KMS-11 (cell line): ENCODE measurements at regions not wholly inside any gene's neighbourhood (a gene's known extent, or its start where the extent isn't known, plus 50 kb on each side); places are given as distances from the start of the nearest gene placed in this dataset.

ENCODE experiments used
- H2AFZ ChIP-seq: fragments of 200-600 bp; sonication (generic); 2 replicates; pipeline ENCODE4 v1.6.1; 2016; ENCODE audit warnings: antibody characterized with exemption, mixed run types, low read depth
- H3K27ac ChIP-seq: fragments of 200-600 bp; sonication (generic); 2 replicates; pipeline ENCODE4 v1.6.1; 2016; ENCODE audit warnings: mild to moderate bottlenecking, mixed run types
- H3K27me3 ChIP-seq: fragments of 200-600 bp; sonication (generic); 2 replicates; pipeline ENCODE4 v1.6.1; 2017; ENCODE audit warnings: mild to moderate bottlenecking, low read depth, mixed run types, moderate library complexity; ENCODE audit not compliant: insufficient read depth
- H3K36me3 ChIP-seq: fragments of 200-600 bp; sonication (generic); 2 replicates; pipeline ENCODE4 v1.6.1; 2017; ENCODE audit warnings: mild to moderate bottlenecking, mixed run types; ENCODE audit not compliant: insufficient read depth
- H3K4me1 ChIP-seq: fragments of 200-600 bp; sonication (generic); 2 replicates; pipeline ENCODE4 v1.6.1; 2016; ENCODE audit warnings: mild to moderate bottlenecking, low read depth, mixed run types; ENCODE audit not compliant: poor library complexity, severe bottlenecking
- H3K4me2 ChIP-seq: fragments of 200-600 bp; sonication (generic); 2 replicates; pipeline ENCODE4 v1.7.0; 2016; ENCODE audit warnings: mild to moderate bottlenecking, mixed run types
- H3K4me3 ChIP-seq: fragments of 200-600 bp; sonication (generic); IDR thresholded peaks from 2 replicates; pipeline ENCODE4 v1.6.1; 2017; ENCODE audit warnings: low read depth, low read length, mixed read lengths; ENCODE audit not compliant: insufficient read depth
- H3K79me2 ChIP-seq: fragments of 200-600 bp; sonication (generic); 2 replicates; pipeline ENCODE4 v1.6.1; 2016; ENCODE audit warnings: low read depth, mixed run types; ENCODE audit not compliant: insufficient read depth
- H3K9ac ChIP-seq: fragments of 200-600 bp; sonication (generic); 2 replicates; pipeline ENCODE4 v1.6.1; 2016; ENCODE audit warnings: mild to moderate bottlenecking, mixed run types
- H4K20me1 ChIP-seq: fragments of 200-600 bp; sonication (generic); 2 replicates; pipeline ENCODE4 v1.6.1; 2016; ENCODE audit warnings: mild to moderate bottlenecking, mixed run types; ENCODE audit not compliant: insufficient read depth
- TF ChIP-seq, protein P1 (sequence below): fragments of 200-600 bp; sonication (generic); conservative IDR thresholded peaks from 2 replicates; pipeline ENCODE4 v1.6.1; 2017; ENCODE audit warnings: low read depth, mild to moderate bottlenecking, antibody characterized with exemption, low read length, moderate library complexity, mixed read lengths

DNA sequence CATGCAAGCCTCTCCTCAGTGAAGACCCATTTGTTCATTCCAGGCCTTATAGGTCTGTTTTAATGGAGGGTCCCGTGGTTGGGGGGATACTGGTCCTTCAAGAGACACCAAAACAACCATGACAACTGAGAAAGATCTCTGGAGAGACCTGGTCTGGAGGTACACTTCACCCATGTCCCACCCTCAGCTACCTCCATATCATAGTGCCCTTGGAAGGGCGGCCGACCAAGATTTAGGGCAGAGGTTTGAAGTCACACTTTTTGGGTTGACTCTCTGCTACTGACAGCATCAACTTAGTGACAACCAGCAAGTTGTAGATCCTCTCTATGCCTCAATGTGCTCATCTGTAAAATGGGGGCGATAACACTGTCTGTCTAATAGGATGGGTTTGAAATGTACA, 177.3 kb downstream of the TSHZ3 start:
- H3K36me3 ChIP-seq, result no peaks in the 10 kb centered on the region
- H3K9ac ChIP-seq, result no peak overlapping the region
- no peak overlapping the region for H3K4me3 ChIP-seq
- H2AFZ ChIP-seq, result no peak overlapping the region
- H3K27me3 ChIP-seq, result no peaks in the 10 kb centered on the region
- no peak overlapping the region for H3K4me2 ChIP-seq
- H3K27ac ChIP-seq, result no peak overlapping the region
- H3K79me2 ChIP-seq, result no peaks in the 10 kb centered on the region
- H4K20me1 ChIP-seq, result no peaks in the 10 kb centered on the region
- H3K4me1 ChIP-seq, result no peaks in the 10 kb centered on the region
- TF ChIP-seq, protein P1, sequence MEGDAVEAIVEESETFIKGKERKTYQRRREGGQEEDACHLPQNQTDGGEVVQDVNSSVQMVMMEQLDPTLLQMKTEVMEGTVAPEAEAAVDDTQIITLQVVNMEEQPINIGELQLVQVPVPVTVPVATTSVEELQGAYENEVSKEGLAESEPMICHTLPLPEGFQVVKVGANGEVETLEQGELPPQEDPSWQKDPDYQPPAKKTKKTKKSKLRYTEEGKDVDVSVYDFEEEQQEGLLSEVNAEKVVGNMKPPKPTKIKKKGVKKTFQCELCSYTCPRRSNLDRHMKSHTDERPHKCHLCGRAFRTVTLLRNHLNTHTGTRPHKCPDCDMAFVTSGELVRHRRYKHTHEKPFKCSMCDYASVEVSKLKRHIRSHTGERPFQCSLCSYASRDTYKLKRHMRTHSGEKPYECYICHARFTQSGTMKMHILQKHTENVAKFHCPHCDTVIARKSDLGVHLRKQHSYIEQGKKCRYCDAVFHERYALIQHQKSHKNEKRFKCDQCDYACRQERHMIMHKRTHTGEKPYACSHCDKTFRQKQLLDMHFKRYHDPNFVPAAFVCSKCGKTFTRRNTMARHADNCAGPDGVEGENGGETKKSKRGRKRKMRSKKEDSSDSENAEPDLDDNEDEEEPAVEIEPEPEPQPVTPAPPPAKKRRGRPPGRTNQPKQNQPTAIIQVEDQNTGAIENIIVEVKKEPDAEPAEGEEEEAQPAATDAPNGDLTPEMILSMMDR, result no peak

DNA sequence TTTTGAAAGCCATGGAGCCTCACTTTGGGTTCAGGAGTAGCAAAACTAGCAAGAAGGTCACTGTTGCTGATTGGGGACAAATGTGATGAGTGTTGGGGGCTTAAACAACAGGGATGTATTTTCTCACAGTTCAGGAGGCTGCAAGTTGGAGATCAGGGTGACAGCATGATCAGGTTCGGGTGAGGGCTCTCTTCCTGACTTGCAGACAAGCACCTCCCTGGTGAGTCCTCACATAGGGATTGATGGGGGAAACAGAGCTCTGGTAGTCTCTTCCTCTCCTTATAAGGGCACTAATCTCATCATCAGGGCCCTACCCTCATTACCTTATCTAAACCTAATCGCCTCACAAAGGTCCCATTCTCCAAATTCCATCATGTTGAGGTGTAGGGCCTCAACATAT, 179.2 kb downstream of the TSHZ3 start:
- no peaks in the 10 kb centered on the region for H4K20me1 ChIP-seq
- H3K4me1 ChIP-seq, result no peaks in the 10 kb centered on the region
- no peak overlapping the region for H3K9ac ChIP-seq
- no peaks in the 10 kb centered on the region for H3K27me3 ChIP-seq
- H3K4me3 ChIP-seq, result no peak overlapping the region
- no peak overlapping the region for H3K4me2 ChIP-seq
- H2AFZ ChIP-seq, result no peak overlapping the region
- TF ChIP-seq, protein P1, result no peak
- no peak overlapping the region for H3K27ac ChIP-seq
- no peaks in the 10 kb centered on the region for H3K79me2 ChIP-seq
- no peaks in the 10 kb centered on the region for H3K36me3 ChIP-seq

DNA sequence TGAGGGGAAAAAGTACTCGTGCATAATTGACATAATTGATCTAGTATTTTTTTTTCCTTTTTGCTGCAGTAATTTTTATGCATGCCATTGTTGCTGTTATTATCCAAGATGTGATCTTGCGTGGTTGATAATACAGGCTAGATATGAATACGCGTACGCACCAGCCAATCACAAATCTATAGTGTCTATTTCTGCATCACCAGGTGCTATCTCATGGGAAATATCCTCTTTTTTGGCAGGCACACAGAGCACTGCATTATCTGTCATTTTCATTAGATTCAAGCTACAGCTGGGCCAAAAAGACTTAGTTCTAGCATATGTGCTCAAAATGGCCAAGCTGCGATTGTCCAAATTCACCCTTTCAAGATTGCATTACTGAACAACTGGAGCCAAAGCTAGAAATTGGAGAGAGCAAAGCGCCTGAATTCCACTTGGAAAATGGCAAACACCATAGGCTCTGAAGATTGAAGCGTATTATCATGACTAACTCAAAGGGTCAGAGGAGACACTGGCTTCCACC, 181.1 kb downstream of the TSHZ3 start:
- Histone ChIP-seq H3K36me3 (no peaks in the 10 kb centered on the region), H3K27ac (no peak overlapping the region), H3K27me3 (no peaks in the 10 kb centered on the region), H3K9ac (no peak overlapping the region), H2AFZ (no peak overlapping the region), H3K4me2 (no peak overlapping the region), H3K79me2 (no peaks in the 10 kb centered on the region), H3K4me1 (no peaks in the 10 kb centered on the region), H3K4me3 (no peak overlapping the region), H4K20me1 (no peaks in the 10 kb centered on the region)
- TF ChIP-seq, protein P1, result no peak

DNA sequence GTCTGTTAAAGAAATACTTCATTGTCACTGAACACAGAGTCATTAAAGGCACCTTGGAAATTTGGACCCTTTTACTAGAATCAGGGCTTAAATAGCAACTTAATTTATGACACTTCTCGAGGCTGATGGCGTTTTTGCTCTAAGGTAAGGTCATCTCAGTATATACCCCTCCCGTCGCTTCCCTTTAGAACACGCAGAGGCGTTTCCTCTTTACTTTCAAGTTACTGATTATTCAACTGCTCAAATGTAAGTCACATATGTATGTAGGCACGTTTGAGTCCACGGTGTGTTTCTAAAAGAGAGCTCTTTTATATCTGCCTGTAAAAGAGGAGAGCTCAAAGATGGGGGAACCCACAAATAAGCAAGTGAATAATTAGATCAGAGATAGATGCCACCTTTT, 181.5 kb downstream of the TSHZ3 start:
- H3K27ac ChIP-seq, result no peak overlapping the region
- TF ChIP-seq, protein P1, result no peak
- no peaks in the 10 kb centered on the region for H3K27me3 ChIP-seq
- H4K20me1 ChIP-seq, result no peaks in the 10 kb centered on the region
- H3K4me3 ChIP-seq, result no peak overlapping the region
- no peaks in the 10 kb centered on the region for H3K4me1 ChIP-seq
- no peaks in the 10 kb centered on the region for H3K79me2 ChIP-seq
- H2AFZ ChIP-seq, result no peak overlapping the region
- H3K4me2 ChIP-seq, result no peak overlapping the region
- no peak overlapping the region for H3K9ac ChIP-seq
- no peaks in the 10 kb centered on the region for H3K36me3 ChIP-seq
